Head of caudate nucleus (tissue), 42 donors: ENCODE measurements at regions not wholly inside any gene's neighbourhood (a gene's known extent, or its start where the extent isn't known, plus 50 kb on each side); places are given as distances from the start of the nearest gene placed in this dataset.

Experiments used
- DNase-seq, 42 donors: peaks; one replicate each; pipeline versions ENCODE4 v3.0.0 to v3.0.0-alpha.2; 2020 to 2021; ENCODE audit warnings: mixed read lengths in 7 of 42
- intact Hi-C: fragments of 100-400 bp; cut with DNase I; formaldehyde crosslinking; loops from one replicate; pipeline ENCODE4 v1.15.0; 2022

DNA sequence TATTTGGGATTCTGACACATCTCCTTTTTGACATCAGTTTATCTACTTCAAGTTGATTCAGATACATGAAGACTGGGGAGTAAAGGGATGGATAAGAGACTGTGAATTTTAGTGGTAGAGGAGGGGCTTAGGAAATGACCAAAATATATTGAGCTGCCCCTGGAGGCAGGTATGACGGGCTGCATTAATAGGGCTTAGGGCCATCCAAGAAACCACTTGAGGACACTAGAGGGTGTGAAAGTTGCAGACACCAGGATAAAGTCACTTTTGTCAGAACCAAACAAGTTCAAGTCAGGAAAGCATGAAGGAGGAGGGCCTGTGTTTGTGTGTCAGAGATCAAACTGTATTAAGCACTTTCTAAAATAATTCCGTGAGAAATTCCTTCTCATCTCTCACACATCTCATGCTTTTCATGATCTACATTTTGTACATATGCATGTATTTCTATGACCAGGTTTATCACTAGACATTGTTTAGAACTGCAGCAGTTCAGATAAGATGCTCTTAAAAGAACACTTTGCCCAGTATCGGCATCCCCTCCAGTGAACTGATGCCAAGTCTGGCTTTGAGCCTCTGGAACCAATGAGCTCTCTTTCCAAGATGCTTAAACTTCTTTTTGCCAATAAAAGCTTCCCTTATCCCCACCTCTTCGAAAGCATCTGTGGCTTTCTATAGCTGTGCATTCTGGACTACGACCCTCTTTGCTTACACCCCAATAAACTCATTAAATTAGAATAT lies 136.9 kb downstream of the SLC38A1 start:
- DNase-seq: no peak
- intact Hi-C loops: no loop called here

- no peak for DNase-seq
- intact Hi-C loops: loop anchor here (10.0 kb wide), 1 partner anchor 807 kb away; no protein-coding TSS in a partner anchor
Measured at GRCh38 chr12:46127656-46128055, 137.3 kb upstream of the SCAF11 start.

DNA sequence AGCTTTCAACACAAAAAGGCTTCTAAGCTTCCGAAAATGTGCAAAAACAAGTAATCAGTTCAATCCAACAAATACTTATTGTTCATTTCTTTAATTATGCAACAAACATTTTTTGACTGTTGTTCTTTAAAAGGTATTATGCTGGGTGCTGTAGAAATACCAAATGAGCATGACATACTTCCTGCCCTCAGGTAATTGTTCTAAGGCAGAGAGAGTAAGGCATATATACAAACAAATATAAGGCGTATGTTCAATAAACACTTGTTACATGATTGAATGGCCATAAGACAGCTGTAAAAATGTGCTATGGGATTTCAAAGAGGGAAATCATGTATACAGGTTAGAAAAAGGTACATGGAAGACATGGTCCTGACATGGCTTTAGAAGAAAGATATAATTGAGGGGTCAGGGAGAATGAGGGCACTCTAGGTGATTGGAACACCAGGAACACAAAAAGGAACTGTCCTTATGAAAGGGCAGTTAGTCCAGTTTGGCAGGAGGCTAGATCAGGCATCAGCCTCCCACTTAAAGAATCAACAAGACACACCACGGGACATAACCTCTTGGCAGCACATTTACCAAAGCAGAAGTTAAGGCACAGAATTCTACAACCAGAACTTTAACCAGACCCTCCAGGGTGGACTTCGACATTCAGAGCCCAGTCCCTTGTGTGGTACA lies 135.8 kb upstream of the SCAF11 start:
- DNase-seq: peak in 1 of 42 donors; percentile 8
- intact Hi-C loops: loop anchor here (10.0 kb wide), 1 partner anchor 809 kb away; no protein-coding TSS in a partner anchor

GRCh38 chr12:46124848-46125619 lies 134.7 kb upstream of the SCAF11 start:
- peak in 39 of 42 donors; percentile 21 to 88 (median 69) for DNase-seq
- intact Hi-C loops: loop anchor here (10.0 kb wide), 1 partner anchor 810 kb away; no protein-coding TSS in a partner anchor

DNA sequence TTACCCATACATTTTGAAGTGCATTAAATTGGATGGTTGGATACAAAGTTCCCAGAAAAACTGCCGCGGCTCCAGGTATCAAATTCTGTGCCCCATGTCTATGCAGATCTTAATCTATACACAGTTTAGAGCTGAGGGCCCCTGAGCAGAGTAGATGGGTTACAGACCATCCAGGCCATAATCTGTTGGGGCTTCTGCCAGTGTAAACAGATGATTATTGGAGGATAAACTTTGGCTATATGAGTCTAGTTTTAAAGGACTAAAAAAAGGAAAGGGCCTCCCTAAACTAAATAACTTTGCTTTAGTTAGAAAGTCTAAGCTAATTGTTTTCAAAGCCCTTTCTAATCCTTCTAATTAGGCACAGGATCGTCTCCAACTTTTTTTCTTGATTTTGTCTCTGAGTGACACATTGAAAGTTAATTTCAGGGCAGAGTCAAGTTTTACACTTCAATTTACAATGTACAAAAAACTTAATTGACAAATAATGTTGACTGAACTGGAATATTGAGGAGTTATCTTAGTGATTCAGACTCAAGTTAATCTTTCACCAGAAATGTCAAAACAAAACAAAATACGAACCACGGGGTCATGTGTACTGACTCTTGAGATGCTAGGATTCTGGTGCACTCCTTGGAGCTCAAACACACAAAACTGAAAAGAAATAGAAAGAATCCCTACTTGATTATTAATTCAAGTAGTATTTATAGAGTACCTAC lies 133.9 kb upstream of the SCAF11 start:
- DNase-seq: no peak
- intact Hi-C loops: loop anchor here (10.0 kb wide), 1 partner anchor 811 kb away; no protein-coding TSS in a partner anchor

GRCh38 chr12:46112364-46112763 lies 122.0 kb upstream of the SCAF11 start:
- intact Hi-C loops: no loop called here
- no peak for DNase-seq

GRCh38 chr12:46111715-46112114 lies 121.3 kb upstream of the SCAF11 start:
- no peak for DNase-seq
- intact Hi-C loops: no loop called here

- intact Hi-C loops: no loop called here
- DNase-seq: no peak
Measured at GRCh38 chr12:46110928-46111699, 120.7 kb upstream of the SCAF11 start.

DNA sequence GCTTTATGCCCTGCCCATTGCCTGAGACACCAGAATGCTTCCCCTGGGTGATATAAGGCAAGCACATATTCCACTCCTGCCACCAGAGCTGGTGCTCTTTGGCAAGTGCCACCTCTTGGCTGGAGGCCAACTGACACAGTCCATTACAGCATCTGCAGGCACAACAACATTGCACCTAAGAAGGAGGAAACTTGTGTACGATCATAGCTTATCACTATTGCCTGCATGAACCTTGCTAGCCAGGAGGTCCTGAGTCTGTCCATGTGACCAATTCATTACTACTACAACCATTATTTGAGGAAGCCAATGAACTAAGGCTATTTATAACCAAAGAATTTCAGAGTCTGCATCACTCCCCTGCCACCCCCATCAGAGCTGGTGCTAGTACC lies 119.8 kb upstream of the SCAF11 start:
- intact Hi-C loops: no loop called here
- peak in 3 of 42 donors; percentile 8 to 49 (median 13) for DNase-seq

GRCh38 chr12:46109343-46110222 lies 119.2 kb upstream of the SCAF11 start:
- intact Hi-C loops: no loop called here
- no peak for DNase-seq

DNA sequence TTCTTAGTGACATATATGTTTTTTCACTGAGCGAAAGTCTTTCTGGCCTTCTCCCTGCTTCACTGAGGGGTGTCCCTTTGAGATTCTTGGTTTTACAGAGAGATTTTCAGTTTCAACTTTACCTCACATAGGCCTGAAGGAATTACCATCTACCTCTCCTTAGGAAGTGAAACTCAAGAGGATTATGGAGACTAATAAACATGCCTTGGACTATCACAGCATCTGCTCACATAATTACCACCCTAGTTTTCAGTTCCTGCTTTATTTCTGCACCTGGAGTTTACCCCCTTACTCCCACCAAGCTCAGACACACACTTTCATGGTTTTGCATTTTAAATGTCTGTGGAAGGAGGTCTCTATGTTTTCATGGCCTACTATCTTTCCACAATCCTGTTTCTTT lies 118.3 kb upstream of the SCAF11 start:
- DNase-seq: no peak
- intact Hi-C loops: no loop called here

DNA sequence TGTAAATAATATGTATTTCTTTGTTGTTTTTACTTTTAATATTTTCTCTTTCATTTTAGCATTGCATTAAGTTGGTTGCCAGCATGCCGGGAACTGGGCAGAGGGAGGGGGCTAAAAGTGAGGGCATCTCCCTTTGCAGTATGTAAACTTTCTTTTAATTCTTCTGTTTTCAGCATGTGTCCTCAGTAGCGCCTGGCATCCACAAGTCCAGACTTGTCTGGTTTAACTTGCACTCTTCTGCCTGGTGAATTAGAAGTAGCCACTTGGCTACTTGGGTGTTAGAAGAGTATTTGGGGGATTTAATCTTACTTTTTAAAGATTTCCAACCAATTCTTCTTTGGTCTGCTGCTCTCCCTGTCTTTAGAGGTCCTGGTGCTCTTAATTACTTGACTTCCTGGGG lies 117.2 kb upstream of the SCAF11 start:
- DNase-seq: no peak
- intact Hi-C loops: no loop called here

- intact Hi-C loops: no loop called here
- no peak for DNase-seq
Measured at GRCh38 chr12:46105735-46106134, 115.4 kb upstream of the SCAF11 start.

- peak in 2 of 42 donors; percentile 5 to 10 for DNase-seq
- intact Hi-C loops: no loop called here
Measured at GRCh38 chr12:46103559-46104383, 113.4 kb upstream of the SCAF11 start.

GRCh38 chr12:46101485-46101869 lies 111.1 kb upstream of the SCAF11 start:
- DNase-seq: no peak
- intact Hi-C loops: no loop called here
